Esophagus muscularis mucosa (tissue), 3 donors: ENCODE measurements at regions not wholly inside any gene's neighbourhood (a gene's known extent, or its start where the extent isn't known, plus 50 kb on each side); places are given as distances from the start of the nearest gene placed in this dataset.

Source experiments
- CTCF ChIP-seq, 3 experiments: fragments of 200-600 bp in 2 of 3; fragments of 450-650 bp in 1 of 3; sonication (generic) in 2 of 3; IDR thresholded peaks; one replicate each; pipeline ENCODE4 v1.5.1; 2017 to 2019; ENCODE audit warnings: antibody characterized with exemption in 3 of 3, mild to moderate bottlenecking in 2 of 3, moderate library complexity in 1 of 3
- POLR2A ChIP-seq: fragments of 450-650 bp; IDR thresholded peaks from one replicate; pipeline ENCODE4 v1.6.1; 2017; ENCODE audit warnings: antibody characterized with exemption, moderate library complexity, mild to moderate bottlenecking, low read depth

GRCh38 chr1:109849655-109850054 is 61.0 kb upstream of the CSF1 start:
- TF ChIP-seq CTCF (IDR thresholded peaks at IDR 0.05) (no peak), POLR2A (no peak)
